Stimulated activated CD4-positive, alpha-beta T cell treated with anti-CD3 and anti-CD28 coated beads, Interleukin-1b, Interleukin-23, amount 100 ng/mL, for 48 hours (primary cell): ENCODE measurements at regions not wholly inside any gene's neighbourhood (a gene's known extent, or its start where the extent isn't known, plus 50 kb on each side); places are given as distances from the start of the nearest gene placed in this dataset.
A peak's percentile ranks its signal among the peaks of the same experiment; 100 is the strongest.

Experiments used
- DNase-seq: peaks from one replicate; pipeline ENCODE4 v3.0.0-alpha.2; 2020

GRCh38 chr2:61721382-61721781, 132.5 kb downstream of the FAM161A start:
- no peak for DNase-seq

DNA sequence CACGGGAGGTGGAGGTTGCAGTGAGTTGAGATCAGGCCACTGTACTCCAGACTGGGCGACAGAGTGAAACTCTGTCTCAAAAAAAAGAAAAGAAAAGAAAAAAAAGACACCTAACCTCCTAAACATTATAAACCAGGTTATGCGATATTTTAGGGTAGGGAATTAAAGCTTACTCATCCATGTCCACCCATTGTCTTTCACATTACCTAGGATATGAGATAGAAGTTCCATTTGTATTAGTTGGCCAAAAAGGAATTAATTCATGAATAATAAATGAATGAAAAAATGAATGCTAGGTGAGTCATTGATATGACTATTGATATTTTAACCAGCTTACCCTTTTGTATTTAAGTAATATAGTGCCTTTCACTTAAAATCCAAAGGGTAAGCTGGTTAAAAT, 132.9 kb downstream of the FAM161A start:
- DNase-seq, result no peak

- no peak for DNase-seq
These were observed 134.9 kb downstream of the FAM161A start for GRCh38 chr2:61718965-61719364.

- no peak for DNase-seq
These were observed 138.4 kb downstream of the FAM161A start for GRCh38 chr2:61715506-61715905.

GRCh38 chr2:61714210-61714609, 139.7 kb downstream of the FAM161A start:
- no peak for DNase-seq

- no peak for DNase-seq
These were observed 140.4 kb downstream of the FAM161A start for GRCh38 chr2:61713457-61713856.

DNA sequence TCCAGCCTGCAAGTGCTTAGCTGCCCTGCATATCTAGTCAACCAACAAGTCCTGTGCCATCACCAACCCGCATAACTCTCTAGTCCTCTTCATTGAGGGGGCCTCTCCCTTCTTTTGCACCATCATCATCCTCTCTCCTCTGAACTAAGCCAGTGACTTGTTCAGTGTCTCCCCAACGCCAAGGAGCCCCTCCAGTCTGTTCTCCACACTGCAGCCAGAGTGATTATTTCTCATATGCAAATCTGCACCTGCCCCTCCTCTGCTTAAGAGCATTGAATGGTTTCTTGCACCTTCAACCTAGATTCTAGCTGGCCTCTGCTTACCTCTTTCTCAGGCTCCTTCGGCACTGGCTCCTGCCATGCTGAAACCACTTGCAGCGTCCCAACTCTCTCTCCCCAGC, 141.8 kb downstream of the FAM161A start:
- no peak for DNase-seq

- DNase-seq, result no peak
These were observed 143.1 kb downstream of the FAM161A start for GRCh38 chr2:61710711-61711110.

GRCh38 chr2:61707984-61708852, 145.6 kb downstream of the FAM161A start:
- peak; percentile 41 for DNase-seq

DNA sequence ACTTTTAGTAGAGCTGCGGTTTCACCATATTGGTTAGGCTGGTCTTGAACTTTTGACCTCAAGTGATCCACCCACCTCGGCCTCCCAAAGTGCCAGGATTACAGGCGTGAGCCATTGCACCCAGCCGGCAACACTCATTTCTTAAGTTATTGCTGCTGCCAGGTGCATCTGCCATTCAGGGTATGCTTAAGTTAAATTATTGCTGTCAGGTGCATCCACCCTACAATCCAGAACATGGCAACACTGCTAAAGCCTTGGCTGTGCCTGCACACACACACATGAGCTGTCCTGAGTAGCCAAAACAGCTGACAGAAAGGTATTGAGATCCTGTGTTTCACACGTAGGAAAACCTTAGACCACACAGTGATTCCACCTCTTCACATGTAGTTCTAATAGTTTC, 148.2 kb downstream of the FAM161A start:
- no peak for DNase-seq

DNA sequence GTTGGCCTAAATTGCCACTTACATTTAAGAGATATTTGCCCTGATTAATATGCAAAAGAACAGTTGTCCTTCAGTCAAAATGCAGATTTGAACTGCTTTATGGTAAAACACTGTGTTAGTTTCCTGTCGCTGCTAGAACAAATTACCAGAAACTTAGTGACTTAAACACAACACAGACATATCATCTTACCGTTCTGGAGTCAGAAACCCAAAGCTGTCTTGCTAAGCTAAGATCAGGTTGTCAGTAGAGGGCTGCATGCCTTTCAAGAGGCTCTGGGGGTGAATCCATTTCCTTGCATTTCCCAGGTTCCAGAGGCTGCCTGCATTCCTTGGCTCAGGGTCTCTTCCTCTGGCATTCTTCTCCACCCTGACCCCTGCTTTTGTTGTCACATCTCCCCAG, 149.5 kb downstream of the FAM161A start:
- no peak for DNase-seq

- DNase-seq, result no peak
These were observed 151.8 kb downstream of the FAM161A start for GRCh38 chr2:61702088-61702467.

DNA sequence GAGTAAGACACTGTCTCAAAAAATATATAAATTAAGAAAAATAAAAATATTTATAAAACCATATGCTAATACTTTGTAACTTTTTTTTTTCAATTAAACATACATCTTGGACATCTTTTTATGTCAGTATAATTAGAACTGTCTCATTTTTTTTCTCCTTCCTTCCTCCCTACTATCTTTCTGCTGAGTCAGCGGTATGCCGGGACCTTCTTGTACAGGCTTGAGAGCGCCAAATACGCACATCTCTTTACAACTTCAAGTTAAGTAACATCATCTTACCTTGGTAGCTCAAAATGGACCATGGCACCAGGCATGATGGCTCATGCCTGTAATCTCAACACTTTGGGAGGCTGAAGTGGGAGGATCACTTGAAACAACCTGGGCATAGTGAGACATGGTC, 153.4 kb downstream of the FAM161A start:
- no peak for DNase-seq

DNA sequence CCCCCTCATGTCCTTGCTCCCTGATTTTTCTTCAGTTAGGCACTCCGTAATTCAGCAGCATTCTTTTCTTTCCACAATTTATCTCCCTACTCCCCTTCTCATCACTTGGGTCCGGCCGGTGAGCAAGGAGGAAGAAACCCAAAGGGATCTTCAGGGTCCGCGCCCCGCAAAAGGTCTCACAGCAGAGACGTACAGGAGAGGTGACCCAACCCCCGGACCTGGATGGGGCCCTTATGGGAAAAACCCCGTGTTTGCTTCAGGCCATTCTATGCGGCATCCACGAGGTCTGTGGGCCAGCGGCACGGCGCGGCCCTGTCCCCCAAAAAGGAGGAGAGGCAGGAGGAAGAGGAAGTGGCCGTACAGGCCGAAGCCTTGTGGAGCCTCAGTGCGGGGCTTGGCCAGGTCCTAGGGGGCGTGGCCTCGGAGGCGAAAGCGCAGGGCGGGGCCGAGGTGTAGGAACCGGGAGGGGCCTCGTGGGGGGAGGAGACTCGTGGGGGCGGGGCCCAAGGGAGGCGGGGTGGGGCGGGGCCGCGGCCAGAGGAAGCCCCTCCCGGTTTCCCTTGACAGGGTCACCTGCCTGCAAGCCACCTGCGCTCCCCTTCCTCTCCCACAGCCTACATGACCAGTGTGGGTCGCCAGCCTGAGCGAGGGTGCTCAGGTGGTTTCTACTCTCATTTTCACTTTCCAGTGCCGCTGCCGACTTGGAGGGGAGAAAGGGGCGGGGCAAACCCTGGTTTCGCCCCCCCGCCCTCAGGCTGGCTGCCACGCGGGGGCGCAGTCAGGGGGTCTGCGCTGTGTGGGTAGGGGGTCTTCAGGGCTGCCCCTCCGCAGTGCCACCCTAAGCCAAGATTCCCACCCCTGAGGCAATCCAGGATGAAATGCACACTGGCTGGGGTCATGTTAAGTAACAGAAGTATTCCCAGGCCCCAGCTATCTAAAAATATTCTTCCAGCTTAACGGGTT, 156.4 kb upstream of the XPO1 start:
- DNase-seq, result peak; percentile 85

GRCh38 chr2:61693744-61694143, 155.6 kb upstream of the XPO1 start:
- no peak for DNase-seq

DNA sequence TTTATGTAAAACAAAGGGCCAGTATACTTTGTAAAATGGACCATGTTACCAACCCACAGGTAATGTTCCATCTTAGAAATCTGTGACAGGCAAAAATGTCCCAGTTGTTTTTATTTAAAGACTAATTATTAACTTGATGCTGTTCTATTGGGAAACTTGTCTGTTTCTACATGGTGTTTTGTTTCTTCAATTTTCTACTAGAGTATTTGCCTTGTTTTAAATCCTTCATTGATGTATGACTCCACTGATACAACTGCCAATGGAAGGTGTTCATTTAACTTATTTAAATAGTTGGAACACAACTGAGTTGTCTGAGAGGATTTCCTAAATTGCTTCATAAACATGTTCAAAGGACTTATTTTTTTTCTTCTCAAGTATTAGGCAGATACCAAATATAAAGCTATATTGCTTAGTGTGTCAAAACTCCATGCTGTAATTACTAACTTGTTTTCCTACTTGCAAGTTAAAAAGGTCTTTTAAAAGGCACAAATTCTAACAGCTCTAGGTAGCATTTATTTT, 152.0 kb upstream of the XPO1 start:
- no peak for DNase-seq

DNA sequence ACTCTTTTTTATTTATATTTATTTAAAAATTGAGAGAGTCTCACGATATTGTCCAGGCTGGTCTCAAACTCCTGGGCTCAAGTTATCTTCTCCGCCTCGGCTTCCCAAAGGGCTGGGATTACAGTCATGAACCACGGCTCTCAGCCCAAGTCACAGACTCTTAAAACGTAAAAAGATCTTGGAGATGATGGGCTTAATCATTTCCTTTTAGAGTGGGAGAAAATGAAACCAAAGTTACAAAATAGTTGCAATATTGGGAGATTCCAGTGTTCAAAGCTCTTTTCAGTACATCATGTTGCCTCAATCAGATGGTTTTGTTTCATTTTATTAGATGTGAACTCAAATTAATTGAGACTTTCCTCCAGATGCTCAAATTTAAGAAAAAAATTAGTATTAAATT, 151.4 kb upstream of the XPO1 start:
- no peak for DNase-seq

GRCh38 chr2:61688369-61689334, 150.5 kb upstream of the XPO1 start:
- DNase-seq, result no peak

- no peak for DNase-seq
These were observed 140.9 kb upstream of the XPO1 start for GRCh38 chr2:61679096-61679495.

GRCh38 chr2:61677942-61678341, 139.8 kb upstream of the XPO1 start:
- no peak for DNase-seq

GRCh38 chr2:61677306-61677705, 139.2 kb upstream of the XPO1 start:
- no peak for DNase-seq

DNA sequence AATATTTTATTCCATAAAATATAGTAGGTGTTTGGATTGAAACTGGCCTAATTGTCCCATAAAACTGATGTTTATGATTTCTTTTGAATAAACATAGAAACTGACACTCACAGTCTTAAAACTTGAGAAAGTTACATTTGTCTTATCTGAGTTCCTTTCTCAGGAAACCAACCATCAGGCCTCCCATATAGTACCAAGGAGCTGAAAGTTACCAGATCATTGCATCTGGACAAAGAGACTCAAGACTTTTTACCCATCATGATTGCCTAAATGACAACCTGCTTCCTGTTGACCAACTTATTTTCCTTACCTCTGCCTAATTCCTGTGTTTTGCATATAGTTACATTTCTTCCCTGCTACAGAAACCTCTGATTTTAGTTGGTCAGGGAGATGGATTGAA, 137.0 kb upstream of the XPO1 start:
- no peak for DNase-seq
